Right hindlimb (tissue), 1 donor: ENCODE measurements at regions not wholly inside any gene's neighbourhood (a gene's known extent, or its start where the extent isn't known, plus 50 kb on each side); places are given as distances from the start of the nearest gene placed in this dataset.
"Not testable (repeated sequence)": the region's sequence is repeated elsewhere in the genome, so short reads cannot be mapped to it uniquely, and the experiment has no call there.

Experiments used
- DNase-seq: peaks from one replicate; pipeline ENCODE4 v3.0.0-alpha.2; 2018

DNA sequence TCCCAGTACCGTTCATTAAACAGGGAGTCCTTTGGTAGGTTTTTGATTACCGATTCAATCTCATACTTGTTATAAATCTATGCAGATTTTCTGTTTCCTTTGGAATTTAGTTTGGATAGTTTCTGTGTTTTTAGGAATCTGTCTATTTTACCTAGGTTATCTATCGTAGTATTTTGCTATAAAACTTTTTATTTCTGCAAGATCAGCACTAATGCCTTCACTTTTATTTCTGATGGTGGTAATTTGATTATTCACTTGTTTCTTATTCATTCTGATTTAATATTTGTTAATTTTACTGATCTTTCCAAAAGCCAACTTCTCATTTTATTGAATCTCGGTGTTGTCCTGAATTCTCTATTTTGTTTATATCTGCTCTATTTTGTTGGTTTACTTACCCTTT, 577.7 kb upstream of the NRG3 start:
- DNase-seq: no peak

GRCh38 chr10:81303656-81304055, 571.3 kb upstream of the NRG3 start:
- DNase-seq: no peak

GRCh38 chr10:81306971-81307782, 567.8 kb upstream of the NRG3 start:
- no peak for DNase-seq

- DNase-seq: no peak
These were observed 565.9 kb upstream of the NRG3 start for GRCh38 chr10:81309041-81309552.

GRCh38 chr10:81314471-81314870, 560.5 kb upstream of the NRG3 start:
- no peak for DNase-seq

DNA sequence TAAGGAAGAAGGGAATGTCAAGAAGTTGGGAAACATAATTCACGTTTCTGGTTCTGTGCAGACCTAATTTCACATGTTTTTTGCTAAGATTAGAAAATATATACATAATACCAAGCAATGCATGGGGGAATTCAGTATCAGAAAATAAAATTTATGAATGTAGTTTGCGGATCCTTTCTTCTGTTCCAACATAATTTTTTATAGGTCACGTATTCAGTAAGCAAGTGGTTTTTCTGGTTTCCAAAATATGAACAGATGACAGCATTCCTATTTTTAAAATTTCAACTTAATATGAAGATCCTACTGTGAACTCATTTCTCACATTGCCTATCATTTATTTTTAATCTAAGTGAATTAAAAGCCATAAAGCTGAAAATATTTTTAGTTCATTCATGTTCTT, 560.0 kb upstream of the NRG3 start:
- no peak for DNase-seq

DNA sequence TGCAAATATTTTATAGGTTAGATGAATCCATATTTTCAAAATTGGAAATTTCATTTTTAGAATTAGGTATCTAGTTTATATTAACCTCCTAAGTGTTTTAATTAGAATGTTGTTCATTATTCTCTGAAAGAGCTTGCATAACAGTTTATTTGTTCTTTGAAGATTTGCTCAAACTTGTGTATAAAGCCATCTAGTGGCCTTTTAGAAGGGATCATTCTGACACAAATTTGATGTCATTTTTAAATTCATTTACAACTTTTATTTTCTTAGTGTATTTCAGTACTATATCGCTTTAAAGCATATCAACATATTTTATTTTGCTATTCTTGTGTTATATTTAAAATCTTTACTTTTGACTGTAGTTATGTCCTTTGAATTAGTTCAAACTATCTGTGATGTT, 527.0 kb upstream of the NRG3 start:
- DNase-seq: no peak

- DNase-seq: no peak
These were observed 507.9 kb upstream of the NRG3 start for GRCh38 chr10:81367132-81367531.

DNA sequence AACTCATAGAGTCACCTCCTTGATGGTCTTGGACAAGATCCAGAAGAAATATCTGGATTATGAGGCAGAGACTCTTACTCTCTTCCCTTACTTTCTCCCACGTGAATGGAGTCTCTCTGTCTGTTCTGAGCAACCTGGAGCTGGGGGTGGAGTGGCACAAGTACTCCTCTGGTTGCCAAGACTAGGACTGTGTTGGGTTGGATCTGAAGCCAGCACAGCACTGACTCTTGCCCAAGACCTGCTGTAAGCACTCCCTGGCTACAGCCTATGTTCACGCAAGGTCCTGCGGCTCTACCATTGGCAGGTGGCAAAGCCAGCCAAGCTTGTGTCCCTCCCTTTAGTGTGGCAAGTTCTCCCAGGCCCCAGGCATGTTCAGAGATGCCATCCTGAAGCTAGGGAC, 488.2 kb upstream of the NRG3 start:
- DNase-seq: no peak

GRCh38 chr10:81403451-81403850, 471.5 kb upstream of the NRG3 start:
- DNase-seq: no peak

- DNase-seq: no peak
These were observed 469.6 kb upstream of the NRG3 start for GRCh38 chr10:81405399-81405798.

DNA sequence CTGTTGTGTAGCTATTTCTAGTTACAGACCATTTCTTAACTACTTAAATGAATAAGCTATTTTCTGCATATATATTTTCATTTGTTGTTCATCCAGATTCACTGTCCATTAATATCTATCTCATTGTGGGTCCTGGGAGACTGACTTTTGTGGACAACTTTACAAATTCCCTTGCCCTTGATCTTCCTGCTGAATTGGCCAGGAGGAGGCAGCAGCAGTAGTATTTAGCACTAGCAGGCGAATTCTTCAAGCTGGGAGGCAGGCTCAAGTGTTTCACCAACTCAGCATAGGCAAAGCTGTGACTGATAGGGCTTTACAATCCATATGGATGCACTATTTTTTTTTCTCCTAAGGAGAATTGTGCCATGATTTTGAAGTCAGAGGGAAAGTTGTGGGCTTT, 461.0 kb upstream of the NRG3 start:
- DNase-seq: peak; percentile 18

DNA sequence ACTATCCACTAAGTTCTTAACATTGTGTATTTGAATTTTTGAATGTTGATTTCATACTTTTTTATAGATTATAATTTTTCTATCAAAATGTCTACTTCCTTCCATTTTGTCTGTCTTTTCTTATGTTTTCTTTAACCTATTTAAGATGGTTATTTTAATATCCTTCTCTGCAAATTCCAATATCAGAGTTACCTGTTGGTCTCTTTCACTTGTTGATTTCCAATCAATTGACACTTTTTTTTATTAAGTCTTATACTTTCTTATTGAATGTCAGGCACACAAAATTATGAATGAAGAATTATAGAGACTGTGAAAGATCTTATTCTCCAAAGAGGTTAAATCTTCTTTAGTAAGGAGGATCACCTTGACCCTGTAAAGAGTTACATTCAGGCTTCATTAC, 448.3 kb upstream of the NRG3 start:
- no peak for DNase-seq

DNA sequence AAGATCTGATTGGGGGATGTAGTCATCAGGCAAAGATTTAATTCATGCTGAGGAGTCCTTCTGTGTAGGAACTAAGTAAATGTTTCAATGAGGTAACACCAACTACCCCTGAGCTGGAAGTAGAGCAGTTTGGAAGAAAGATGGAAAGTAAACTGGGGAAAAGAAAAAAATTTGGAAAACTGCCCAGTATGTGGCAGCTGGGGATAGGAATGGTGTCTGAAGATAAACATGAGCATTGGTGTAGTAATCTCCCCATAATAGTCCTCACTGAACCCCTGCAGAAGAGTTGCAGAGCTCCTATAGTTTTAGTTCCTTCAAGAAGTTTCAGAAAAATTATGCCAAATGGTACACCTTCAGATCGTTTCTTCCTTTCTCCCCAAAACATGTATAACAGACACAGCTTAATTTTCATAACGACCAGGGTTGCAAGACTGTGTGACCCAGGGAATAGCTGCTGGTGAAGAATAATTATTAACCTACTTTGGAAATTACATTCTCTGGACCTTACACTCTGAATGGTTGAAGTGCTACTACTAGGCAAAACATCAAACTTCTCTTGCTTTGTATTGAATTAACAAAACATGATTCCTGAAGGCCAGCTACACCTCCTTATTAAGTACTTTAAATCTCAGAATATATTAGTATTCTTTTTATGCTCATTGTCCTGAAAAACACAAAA, 446.4 kb upstream of the NRG3 start:
- DNase-seq: no peak

DNA sequence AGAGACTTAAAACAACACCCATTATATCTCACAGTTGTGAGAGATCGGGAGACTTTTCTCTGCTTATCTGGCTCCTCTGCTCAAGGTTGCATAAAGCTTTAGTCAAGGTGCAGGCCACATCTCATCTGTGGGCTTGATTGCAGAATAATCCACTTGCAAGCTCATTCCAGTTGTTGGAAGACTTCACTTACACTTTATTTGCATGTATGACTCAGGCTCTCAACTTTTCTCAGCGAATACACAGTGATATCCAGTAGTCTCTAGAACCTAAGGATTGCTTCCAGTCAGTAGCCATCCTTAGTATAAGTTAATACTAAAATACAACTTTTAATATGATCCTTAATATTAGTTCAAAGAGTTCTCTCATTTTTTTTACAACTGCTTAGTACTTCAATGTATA, 435.5 kb upstream of the NRG3 start:
- DNase-seq: no peak

GRCh38 chr10:81441624-81442023, 433.4 kb upstream of the NRG3 start:
- DNase-seq: not testable (repeated sequence)

DNA sequence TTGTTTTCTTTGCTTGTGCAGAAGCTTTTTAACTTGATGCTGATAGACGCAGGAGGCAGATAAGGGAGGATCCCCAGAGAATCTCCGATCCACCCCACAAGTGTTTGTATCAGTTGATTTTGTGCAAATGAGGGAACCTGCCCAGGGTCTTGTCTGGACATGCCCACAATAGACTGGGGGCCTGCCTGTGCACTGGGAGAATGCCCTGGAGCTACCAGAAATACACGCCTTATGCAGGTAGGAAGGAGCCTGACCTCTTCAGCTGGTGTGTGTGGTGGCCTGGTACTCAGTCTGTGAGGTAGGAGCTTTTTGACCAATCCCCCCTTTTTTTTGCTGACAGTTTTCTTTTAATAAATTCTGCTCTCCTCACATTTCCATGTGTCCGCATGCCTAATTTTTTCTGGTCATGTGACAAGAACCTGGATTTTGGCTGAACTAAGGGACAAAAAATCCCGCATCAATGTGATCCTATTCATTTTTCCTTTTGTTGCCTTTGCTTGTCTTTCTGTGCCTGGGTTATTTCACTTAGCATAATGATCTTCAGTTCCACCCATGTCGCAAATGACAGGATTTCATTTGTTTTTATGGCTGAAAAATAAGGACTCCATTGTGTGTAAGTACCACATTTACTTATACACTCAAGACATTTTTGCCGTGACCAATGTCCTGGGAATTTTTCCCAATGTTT, 430.6 kb upstream of the NRG3 start:
- no peak for DNase-seq

DNA sequence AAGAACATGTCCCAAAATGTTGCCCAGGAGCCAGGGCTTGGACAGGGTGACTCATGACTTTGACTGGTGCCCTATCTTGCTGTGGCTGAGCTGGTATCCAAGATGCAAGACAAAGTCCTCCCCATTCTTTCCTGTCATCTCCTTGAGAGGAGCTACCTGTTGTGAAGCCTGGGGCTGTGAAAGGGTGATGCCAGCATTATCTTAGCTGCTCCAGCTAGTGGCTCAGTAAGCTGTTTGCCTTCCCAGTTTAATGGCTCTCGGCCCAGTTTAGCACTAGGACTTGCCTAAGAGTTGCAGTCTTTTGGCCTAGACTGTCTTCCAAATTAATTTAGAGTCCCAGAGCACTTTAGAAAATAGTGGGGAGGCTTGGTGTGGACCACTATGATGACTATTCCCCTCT, 424.3 kb upstream of the NRG3 start:
- DNase-seq: no peak

DNA sequence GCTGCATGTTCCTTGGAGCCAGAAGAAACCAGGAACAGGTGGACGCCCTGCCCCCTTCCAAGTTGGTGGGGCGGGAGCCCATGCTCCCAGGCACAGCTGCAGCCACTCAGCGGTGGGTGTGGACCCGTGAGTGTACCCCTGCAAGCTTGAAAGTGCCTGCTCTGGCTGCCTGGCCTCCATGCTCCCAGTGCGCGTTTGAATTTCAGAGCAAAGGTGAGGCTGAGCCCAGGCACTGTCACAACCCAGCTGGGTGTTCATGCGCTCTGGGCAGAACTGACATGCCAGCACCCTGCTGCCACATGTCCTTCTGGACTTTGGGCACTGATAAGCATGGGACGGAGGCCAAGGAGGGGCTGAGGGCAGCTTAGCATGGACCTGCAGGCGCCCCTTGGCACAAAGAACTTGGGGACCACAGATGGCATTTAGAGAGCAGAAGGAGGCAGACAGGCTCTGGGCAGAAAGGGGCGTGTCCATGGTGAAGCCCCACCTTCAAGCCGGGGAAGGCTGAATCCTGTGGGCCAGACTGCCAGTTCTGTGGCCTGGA, 402.0 kb upstream of the NRG3 start:
- no peak for DNase-seq

GRCh38 chr10:81473755-81474154, 401.2 kb upstream of the NRG3 start:
- no peak for DNase-seq

GRCh38 chr10:81479316-81479715, 395.7 kb upstream of the NRG3 start:
- no peak for DNase-seq

- DNase-seq: no peak
These were observed 378.4 kb upstream of the NRG3 start for GRCh38 chr10:81496626-81497025.

DNA sequence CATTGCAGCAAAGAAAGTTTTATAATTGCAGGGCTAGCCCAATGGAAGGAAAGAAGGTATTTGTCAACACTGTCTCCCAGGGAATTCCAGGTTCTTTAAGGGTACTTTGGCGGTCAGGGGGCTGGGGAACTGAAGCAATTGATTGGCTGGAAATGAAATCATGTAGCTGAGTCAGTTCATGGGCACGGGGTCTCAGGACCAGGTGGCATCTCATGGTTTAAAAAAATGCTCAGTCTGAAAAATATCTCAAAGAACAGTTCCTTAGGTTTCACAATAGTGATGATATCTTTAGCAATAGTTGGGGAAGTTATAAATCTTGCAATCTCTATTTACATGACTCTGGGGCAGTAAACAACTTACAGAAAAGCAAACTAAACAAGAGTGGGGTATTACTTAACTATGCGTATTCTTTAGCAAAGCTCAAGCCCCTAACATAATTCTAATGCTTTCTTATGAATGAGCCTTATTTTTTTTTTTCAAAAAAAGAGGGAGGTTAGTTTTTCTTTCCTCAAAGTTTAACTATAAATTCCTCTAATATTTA, 376.9 kb upstream of the NRG3 start:
- no peak for DNase-seq
